ENCODE measurements at regions not wholly inside any gene's neighbourhood (a gene's known extent, or its start where the extent isn't known, plus 50 kb on each side); places are given as distances from the start of the nearest gene placed in this dataset.

DNA sequence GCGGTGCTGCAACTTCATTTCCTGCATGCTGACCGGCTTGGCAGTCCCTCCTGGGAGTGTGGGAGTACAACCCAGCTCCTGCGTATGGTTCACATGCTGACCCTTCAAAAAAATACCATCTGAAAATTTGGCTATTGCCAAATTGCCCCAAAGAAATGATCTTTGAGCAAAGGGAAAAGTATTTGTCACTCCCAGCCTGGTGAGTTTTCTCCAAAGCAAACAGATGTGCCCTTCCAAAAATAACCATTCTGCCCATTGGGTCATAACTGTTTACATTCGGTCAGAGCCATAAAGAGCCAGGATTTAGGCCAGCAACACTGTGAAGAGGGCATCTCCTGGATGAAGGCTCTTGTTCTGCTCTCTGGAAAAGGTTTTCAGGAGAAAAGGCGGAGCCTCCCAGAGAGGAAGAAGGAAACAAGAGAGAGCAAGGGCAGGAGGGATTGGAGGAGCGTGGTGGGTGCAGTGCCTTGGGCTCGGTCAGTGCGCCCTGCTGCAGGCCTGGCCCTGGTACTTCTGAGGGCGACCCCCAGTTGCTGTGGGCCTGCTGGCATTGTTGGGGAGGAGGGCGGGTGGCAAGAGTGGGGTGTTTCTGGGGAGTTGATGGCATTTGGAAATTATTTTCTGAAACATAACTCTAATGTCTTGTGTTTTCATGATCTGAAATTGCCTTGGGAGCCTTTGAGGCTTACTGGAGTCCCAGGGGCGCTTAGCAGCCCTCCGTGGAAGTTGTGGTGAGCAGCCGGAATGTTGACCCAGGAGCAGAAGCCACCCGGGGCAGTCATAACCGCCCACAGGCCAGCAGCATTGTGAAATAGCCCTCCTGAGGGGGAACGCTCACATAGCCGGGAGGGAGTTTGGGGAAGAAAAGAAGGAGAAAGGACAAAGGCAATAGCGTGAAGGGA lies 248.4 kb downstream of the MYLK4 start:
- no peak for DNase-seq

DNA sequence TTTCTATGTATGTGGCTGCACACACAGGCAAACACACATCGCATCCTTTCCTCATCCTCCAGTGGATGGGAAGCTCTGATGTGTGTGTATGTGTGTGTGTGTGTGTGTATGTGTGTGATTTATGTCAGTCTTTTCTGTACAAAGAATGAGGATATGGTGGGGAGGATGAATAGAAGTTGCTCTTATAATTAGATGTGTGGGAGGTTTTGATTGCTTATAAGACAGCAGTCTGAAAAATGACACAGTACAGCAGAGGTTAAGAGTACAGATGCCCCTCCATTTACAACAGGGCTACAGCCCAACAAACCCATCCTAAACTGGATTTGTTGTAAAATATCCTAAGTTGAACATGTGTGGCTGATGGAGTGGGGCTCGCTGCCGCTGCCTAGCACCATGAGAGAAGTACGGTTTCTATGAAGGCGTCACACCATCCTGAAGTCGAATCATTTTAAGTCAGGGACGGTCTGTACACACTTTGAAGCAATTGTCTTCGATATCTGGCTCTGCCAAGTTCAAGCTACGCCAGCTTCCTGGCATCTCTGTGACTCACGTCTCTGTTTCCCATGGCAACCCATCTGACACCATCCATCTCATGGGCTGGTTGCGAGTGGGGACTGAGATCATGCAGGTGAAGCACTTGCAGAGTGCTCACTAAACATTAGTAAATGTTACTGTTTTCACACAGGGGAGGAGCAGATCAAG lies 252.6 kb downstream of the MYLK4 start:
- no peak for DNase-seq

DNA sequence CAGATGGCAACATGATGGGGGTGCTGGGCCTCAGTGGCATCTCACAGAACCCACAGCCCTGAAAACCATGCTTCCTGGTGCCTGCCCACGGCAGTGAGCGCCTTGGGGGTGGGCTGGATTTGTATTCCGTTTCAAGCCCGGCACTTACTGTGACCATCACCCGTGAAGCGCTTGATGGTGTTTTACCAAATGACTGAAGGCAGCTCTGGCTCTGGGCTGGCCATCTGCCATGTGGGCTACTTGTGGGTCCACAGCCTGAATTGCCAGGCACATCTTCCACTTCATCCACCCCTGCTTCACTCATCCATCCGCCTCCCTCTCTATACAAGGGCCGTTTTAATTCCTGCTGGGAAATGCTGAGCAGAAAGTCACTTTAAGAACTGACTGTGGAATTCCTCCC lies 250.9 kb upstream of the GMDS start:
- DNase-seq = no peak

DNA sequence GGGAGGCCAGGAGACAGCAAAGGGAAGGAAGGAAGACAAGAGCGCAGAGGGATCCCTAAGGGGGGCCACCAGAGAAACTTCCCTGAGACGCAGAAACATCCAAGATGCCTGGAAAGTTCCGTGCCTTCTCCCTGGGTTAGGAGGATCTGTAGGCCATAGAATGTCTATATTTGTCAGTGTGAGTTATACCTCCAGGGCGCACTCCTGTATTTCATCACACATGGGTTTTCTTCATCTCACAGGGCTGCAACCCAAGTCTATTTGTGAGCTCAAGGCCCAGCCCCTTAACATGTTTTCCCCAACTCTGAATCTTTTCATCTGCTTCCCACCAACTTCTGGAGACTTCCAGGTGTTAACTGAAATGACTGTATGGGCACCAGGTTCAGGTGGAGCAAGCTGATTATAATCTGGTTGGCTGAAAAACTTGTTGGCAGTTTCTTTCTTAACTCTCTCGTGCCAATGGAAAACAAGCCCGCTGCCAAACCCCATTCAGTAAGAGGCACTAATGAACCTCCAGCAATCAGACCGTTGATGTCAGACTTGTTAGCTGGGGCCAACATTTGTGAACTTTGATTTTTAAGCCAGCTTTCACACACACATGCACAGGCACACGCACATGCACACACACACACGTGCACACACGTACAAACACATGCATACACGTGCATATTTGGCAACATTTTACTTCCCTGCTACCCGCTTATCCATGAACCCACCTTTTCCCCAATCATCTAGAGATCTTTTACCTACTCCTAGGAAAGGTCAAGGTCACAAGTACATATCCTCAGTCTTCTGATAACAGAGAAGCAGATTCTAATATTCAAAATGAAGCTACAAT lies 247.5 kb upstream of the GMDS start:
- no peak for DNase-seq

DNA sequence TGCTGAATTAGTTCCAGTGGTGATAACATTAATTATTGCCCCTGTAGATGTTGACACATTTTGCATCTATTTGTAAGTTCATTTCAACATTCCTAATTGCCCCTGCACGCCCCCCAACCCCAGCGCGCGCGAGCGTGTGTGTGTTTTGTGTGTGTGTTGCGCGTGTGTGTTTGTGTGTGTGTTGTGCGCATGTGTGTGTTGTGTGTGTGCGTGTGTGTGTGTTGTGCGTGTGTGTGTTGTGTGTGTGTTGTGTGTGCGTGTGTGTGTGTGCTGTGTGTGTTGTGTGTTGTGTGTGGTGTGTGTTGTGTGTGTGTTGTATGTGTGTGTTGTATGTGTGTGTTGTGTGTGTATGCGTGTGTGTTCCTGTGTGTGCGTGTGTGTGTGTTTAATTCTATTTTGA lies 245.7 kb upstream of the GMDS start:
- no peak for DNase-seq

DNA sequence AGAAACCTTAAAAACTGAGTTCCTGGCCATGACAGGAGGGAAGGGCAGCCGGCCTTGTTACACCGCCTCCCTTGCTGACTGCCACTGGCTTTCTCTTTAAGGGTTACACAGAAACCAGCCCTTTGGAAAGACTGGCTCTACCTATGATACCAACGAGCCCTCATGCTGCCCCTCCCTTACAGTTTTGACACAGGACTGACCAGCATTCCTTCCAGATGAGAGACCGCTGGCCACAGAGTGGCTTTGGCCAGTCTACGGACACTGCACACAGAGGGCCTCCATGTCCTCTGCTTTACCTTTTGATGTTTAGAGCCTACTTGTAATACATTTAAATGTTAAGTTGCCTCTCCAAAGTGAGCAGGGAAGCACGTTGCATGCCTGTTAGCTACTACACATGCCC lies 243.2 kb upstream of the GMDS start:
- DNase-seq = no peak

DNA sequence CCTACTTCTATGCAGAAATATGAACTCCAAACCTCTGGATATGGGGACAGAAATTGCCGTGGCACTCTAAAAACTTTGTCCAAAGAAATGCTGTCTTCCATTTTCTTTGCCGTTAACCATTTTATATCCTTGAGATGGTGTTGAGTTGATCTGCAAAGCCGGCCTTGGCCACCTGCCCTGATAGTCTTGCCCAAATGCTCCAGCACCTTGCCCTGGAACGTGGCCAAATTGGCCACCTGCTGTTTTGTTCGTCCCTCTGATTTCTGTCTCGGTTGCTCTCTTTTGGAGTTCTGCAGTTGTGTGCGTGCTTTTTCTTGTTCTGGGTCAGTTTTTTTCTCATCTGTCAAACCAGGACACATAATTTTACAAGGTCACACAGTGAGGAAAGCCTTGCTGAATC lies 239.7 kb upstream of the GMDS start:
- no peak for DNase-seq

DNA sequence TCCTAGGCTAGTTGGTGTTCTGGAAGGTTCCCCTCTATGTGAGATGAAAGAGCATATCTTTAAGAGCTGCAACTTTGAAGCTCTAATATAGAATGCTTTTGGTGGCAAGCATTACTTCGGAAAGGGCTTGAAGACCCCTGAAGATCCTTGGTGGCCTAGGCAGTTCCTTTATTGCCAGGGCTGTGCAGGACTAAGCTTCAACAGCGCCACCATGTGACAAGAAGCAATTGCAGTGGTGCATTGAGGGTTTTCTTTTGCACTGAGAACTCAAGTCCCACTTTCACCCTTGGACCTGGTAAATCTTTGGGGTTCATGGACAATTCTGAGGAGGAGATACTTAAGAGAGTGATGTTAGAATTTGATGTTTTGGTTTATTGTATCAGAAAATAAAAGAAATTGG lies 237.4 kb upstream of the GMDS start:
- DNase-seq = no peak

DNA sequence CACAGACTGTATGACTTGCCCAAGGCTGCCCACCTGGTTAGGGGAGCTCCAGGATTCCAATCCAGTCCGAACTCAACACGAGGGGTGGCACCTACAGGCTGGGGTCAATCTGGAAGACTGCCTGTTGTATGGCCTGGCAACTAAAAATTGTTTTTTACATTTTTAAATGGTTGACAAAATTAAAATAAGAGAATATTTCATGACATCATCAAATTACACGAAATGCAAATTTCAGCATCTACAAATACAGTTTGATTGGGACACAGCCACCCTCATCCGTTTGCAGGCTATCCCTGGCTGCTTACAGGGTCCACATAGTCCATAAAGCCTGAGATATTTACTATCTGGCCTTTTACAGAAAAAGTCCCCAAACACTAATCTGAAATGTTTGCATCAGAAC lies 235.9 kb upstream of the GMDS start:
- DNase-seq = no peak

DNA sequence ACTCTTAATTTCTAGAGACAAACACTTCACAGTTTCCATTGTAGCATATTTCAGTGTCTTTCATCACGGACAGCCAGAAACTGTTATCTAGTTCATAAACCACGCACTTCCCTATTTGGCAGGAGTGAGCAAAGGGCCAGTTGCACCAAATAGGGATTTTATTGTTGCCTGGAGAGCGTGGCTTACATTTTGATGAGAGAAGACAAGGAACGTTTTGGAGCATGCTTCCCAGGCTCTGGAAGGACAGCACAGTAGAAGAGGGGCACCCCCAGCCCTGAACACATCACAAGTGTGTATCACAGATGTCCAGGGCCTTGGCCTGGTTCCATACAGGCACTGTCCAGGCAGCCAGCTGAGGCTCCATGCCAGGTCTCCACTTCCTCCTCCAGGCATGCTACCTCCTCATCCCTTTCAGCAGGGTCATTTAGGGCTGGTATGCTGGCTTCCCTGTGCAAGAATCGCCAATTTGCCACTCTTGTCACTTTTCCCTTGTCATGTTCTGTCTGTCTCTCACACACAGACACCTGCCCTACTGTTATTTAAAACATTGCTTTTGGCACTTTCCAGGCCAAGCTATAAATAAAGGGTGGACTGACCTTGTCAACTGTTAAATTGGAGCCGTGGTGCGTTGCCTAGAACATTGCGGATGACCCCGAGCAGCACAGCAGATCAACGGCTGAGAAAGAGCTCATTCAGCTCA lies 235.0 kb upstream of the GMDS start:
- DNase-seq = peak; percentile 42

DNA sequence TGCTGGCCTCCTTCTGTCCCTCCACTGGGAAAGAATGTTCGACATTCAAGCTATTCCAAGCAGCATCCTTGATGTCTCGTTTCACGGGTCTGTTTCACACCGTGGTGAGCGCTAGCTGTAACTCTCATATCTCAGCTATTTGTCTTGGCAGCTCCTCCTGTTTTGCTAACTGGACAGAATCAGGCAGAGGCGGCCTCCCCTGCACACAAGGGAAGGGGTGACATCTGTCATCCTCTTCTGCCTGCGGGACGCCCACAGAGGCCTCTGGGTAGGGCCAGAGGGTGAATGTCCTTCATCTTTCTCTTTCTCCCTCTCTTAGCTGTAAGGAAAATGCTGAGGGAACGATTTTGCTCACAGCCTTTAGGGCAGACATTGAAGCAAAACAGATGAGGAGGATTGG lies 232.8 kb upstream of the GMDS start:
- peak; percentile 28 for DNase-seq

DNA sequence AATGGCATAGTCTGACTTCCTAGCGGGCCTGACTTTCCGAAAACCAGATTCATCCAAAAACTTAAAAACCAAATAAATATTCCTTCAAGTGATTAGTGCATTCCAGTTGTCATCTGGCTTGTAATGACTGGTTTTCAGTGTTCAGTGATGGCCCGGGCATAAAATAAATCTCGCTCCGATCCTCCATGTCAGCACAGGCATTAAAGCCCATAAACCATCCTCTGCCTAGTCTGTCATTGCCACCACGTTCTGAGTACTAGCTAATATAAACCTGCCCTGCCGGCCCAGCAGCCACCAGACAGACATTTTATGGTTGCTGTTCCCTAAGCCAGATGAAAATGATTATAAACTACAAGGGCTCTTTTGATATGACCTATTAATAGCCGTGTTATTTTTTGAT lies 232.3 kb upstream of the GMDS start:
- peak; percentile 51 for DNase-seq

DNA sequence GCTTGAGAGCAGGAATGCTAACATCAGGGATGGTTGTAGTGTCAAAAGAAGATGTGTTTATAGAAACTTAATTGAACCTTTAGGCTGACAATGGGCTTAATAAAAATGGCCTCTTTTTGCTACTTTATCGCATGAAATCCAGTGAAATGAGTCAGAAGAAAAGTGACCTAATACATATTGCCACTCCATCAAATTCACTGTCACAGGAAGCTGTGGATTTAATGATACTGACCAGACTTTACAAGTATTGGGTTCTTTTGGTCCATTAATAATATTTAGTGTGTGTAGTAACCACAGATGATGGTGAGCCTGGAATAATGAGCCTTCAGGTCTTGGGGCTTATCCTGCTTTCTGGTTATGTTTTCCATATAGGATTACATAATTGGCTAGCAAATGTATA lies 231.8 kb upstream of the GMDS start:
- no peak for DNase-seq

DNA sequence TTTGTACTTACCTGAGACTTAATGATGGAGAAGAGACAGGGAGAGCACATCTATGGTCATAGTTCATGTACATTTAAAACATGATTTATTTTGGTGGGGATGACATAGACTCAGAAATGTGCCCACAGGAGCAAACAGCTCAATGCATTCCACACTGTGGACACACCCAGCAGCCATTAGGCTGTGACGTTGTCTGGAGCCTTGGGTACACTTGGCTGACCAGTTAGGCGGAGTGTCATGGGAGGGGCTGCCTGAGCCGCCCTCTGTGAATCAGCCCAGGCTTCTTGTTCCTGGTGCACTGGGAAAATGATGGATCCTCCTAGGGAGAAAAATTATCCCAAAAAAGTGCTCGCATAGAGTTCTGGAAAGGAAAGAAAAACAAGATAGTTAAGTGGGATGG lies 231.0 kb upstream of the GMDS start:
- no peak for DNase-seq

DNA sequence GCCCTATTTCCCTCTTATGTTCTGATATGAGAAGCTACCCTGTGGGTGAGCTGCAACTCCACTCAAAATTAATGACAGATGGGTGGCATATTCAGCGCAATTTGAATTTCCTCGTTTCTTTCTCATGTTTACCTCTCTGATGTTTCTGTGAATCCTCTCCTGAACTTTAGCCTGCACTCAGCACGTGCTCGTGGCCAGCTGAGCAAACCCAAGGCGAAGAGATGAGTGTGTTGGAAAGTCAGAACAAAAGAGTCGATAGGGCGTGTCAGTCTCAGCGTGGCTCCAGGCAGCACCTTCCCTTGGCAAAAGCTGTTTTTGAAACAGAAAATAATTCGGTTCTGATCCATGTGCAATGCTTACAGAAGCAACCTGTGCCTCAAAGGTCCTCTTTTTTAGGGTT lies 226.1 kb upstream of the GMDS start:
- DNase-seq = no peak

DNA sequence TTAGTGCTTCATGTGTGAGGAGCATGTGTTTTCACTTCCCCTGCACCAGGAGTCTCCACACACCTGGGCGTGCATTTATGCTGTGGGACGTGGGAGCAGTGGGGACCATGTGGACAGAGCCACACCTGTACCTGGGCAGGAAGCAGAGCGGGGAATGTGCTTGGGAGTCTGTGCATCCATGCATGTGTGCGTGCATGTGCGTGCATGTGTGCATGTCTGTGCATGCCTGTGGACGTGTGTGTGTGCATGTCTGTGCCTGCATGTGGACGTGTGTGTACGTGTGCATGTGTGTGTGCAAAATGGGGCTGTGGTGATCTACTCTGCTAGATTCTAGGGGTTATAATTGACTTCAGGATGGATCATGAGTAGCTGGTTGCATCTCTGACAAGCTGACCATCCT lies 224.0 kb upstream of the GMDS start:
- no peak for DNase-seq

DNA sequence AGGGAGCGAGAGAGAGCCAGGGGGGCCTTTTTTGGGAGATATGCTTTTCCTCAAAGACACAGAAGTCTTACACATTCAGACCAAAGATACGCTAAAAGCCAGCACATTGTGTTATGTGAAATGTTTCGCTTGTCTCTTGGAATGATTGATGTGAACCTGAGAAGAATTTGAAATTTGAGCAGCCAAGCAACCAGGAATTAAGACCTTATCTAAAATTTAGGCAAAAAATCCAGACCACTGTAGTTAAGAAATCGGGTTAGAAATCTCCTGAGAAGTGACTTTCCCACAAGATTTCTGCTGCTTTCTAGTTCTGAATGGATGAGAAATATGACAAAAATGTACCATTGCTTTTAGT lies 223.2 kb upstream of the GMDS start:
- no peak for DNase-seq

DNA sequence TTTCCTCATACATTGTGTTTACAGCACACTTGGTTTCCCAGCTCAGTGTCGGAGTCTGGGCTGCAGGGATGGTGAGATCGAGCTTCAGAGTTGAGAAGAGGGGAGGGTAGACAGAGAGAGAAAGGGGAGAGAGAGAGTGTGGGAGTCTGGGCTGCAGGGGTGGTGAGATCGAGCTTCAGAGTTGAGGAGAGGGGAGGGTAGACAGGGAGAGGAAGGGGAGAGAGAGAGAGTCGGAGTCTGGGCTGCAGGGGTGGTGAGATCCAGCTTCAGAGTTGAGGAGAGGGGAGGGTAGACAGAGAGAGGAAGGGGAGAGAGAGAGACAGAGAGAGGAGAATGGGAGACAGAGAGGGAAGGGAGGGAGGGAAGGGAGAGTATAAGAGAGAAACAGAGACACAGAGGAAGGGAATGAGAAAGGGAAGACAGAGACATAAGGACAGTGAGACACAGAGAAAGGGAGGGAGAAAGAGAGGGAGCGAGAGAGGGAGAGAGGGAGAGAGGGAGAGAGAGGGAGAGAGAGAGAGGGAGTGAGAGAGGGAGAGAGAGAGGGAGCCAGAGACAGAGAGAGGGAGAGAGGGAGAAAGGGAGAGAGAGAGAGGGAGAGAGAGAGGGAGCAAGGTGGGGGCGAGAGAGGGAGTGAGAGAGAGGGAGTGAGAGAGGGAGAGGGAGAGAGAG lies 222.7 kb upstream of the GMDS start:
- DNase-seq = no peak

DNA sequence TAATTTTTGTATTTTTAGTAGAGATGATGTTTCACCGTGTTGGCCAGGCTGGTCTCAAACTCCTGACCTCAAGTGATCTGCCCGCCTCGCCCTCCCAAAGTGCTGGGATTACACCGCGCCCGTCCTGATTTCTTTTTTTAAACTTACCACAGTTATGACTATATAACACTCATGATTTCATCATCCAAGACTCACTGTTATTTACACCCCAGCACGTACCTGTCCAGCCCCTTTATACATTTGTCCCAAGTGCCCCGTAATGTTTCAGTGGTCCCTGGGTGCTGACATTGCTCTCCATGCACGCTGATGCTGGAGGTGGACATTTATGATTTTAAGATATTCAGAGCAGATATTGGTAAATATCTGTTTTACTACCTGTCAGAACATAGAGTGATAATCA lies 219.9 kb upstream of the GMDS start:
- no peak for DNase-seq

DNA sequence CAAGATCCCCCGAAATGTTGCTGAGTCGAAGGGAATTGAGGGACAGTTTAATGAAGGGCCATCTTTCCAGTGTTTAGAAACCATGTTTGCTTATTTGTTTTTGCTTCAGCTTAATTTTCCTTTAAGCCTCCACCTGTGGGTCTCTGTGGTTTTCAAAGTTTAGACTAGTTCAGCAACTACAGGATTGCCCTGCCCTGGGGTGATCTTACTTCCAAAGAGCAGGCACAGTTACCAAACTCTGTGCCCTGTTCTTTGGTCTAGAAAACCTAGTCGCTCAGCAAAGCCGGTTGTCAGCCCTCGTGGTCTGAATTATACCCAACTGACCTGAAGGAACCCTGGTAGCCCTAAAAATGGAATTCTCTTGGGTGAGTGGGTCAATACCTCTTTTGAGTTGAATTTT lies 219.2 kb upstream of the GMDS start:
- no peak for DNase-seq

DNA sequence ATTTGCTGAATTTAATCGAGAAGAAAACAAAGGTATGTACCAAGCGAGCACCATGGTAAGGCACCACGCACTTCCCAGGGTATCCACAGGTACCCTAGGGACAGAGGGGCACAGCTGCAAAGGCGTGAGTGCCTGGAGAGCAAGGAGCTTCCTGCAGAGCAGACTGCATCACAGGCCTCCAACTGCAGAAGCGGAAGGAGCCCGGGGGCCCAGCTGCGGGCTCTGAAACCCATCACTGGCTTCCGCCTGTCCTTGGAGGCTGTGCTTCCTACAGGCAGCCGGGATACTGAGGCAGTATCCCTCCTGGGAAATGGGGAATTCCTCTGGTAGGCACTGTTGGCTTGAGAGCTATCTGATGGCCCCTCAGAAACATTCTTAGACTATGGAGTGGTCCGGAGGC lies 217.4 kb upstream of the GMDS start:
- DNase-seq = no peak

DNA sequence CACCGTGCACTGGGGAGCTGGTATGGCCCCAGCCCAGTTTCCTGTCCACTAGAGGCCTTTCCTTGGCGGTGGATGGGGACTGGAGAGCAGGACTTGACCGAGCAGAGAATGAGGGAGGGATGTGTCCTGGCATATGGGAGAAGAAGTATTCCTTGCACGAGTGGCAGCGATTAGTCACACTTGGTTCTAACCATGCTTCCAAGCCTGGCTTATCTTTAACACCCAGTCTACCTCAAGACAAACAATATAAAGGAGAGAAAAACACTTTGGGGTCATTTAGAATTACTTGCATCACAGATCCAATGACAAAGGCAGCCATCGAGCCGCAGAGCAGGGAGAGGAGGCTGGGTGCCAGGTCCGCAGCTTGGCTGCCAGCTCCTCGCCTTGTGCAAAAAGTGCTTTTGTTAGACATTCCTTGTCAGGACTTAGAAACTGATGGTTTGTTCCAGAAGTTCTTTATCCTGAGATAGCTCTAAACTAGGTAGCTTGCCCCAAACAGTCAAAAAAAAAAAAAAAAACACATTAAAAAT lies 214.9 kb upstream of the GMDS start:
- DNase-seq = no peak

All from right hindlimb (tissue), 1 donor.